PC-9 (cell line): ENCODE measurements at regions not wholly inside any gene's neighbourhood (a gene's known extent, or its start where the extent isn't known, plus 50 kb on each side); places are given as distances from the start of the nearest gene placed in this dataset.

ENCODE experiments used
- BruUV-seq: library from RNA; stranded (reverse); fragments of 400-500 nt; replicated peaks from 2 replicates; lab custom pipeline; 2021; lab: Mats Ljungman, UMichigan
- CTCF ChIA-PET: fragments of 300-600 bp; sonication (Branson Sonifier 250); formaldehyde crosslinking; loops from one replicate; lab custom pipeline; 2022; ENCODE audit warnings: antibody characterized with exemption; lab: Charles Lee
- POLR2A ChIA-PET: fragments of 300-600 bp; sonication (Branson Sonifier 250); formaldehyde crosslinking; loops from one replicate; lab custom pipeline; 2022; ENCODE audit warnings: antibody characterized with exemption; ENCODE audit not compliant: unreplicated experiment; lab: Charles Lee
- DNase-seq, 2 experiments: peaks; one replicate each; pipeline versions ENCODE4 v3.0.0 to v3.0.0-alpha.2; 2015 to 2022; ENCODE audit warnings: mixed read lengths in 1 of 2
- H2AFZ ChIP-seq: fragments of 200-600 bp; sonication (generic); 2 replicates; pipeline ENCODE4 v1.8.1; 2017; ENCODE audit warnings: antibody characterized with exemption
- H3F3A ChIP-seq: fragments of 200-600 bp; sonication (generic); 2 replicates; pipeline ENCODE4 v1.8.1; 2017; ENCODE audit warnings: antibody characterized with exemption, mild to moderate bottlenecking, low read depth; ENCODE audit not compliant: insufficient read depth
- H3K27ac ChIP-seq: fragments of 200-600 bp; sonication (generic); 2 replicates; pipeline ENCODE4 v1.6.1; 2016; ENCODE audit warnings: mixed run types
- H3K27me3 ChIP-seq: fragments of 200-600 bp; sonication (generic); 2 replicates; pipeline ENCODE4 v1.6.1; 2016; ENCODE audit warnings: low read depth, mixed run types; ENCODE audit not compliant: insufficient read depth
- H3K36me3 ChIP-seq: fragments of 200-600 bp; sonication (generic); 2 replicates; pipeline ENCODE4 v1.6.1; 2016; ENCODE audit warnings: low read depth, mixed run types
- H3K4me1 ChIP-seq: fragments of 200-600 bp; sonication (generic); replicated peaks from 2 replicates; pipeline ENCODE4 v1.6.1; 2016; ENCODE audit warnings: mixed run types; ENCODE audit not compliant: insufficient read depth
- H3K4me2 ChIP-seq: fragments of 200-600 bp; sonication (generic); 2 replicates; pipeline ENCODE4 v1.6.1; 2017; ENCODE audit warnings: mixed run types
- H3K4me3 ChIP-seq: fragments of 200-600 bp; sonication (generic); 2 replicates; pipeline ENCODE4 v1.6.1; 2016; ENCODE audit warnings: mixed run types
- H3K79me2 ChIP-seq: fragments of 200-600 bp; sonication (generic); 2 replicates; pipeline ENCODE4 v1.6.1; 2017; ENCODE audit warnings: low read depth, mixed run types
- H3K9me2 ChIP-seq: fragments of 200-600 bp; sonication (generic); 2 replicates; pipeline ENCODE4 v1.8.1; 2017; ENCODE audit warnings: mild to moderate bottlenecking; ENCODE audit not compliant: insufficient read depth
- H3K9me3 ChIP-seq: fragments of 200-600 bp; sonication (generic); 2 replicates; pipeline ENCODE4 v1.8.1; 2016; ENCODE audit warnings: low read depth; ENCODE audit not compliant: insufficient read depth
- H4K20me1 ChIP-seq: fragments of 200-600 bp; sonication (generic); 2 replicates; pipeline ENCODE4 v1.8.1; 2017; ENCODE audit not compliant: insufficient read depth
- CTCF ChIP-seq: fragments of 200-600 bp; sonication (generic); conservative IDR thresholded peaks from 2 replicates; pipeline ENCODE4 v1.6.1; 2017; ENCODE audit warnings: mixed run types, antibody characterized with exemption, mild to moderate bottlenecking, moderate library complexity
- EZH2 ChIP-seq: fragments of 200-600 bp; sonication (generic); IDR thresholded peaks from 2 replicates; pipeline ENCODE4 v1.8.0; 2017; ENCODE audit warnings: antibody characterized with exemption, low read depth
- intact Hi-C: fragments of 100-400 bp; cut with micrococcal nuclease; formaldehyde crosslinking; loops from one replicate; pipeline ENCODE4 v1.10.0; 2022; ENCODE audit not compliant: unreplicated experiment

- H3K4me3 ChIP-seq: no peak overlapping the region
- CTCF ChIA-PET: no interaction called here
- peaks cover 43% of the 10 kb centered on the region for H3K27me3 ChIP-seq
- no peak overlapping the region for H3K4me2 ChIP-seq
- TF ChIP-seq CTCF (no peak), EZH2 (no peak)
- DNase-seq: no peak
- H3K36me3 ChIP-seq: no peaks in the 10 kb centered on the region
- H3K4me1 ChIP-seq: no peaks in the 10 kb centered on the region
- H3K79me2 ChIP-seq: no peaks in the 10 kb centered on the region
- H3K9me3 ChIP-seq: no peaks in the 10 kb centered on the region
- intact Hi-C loops: no loop called here
- no peak overlapping the region for H3K27ac ChIP-seq
- H4K20me1 ChIP-seq: no peaks in the 10 kb centered on the region
- no peak overlapping the region for H2AFZ ChIP-seq
- POLR2A ChIA-PET: no interaction called here
- no peaks in the 10 kb centered on the region; the same call in 1 of the 2 replicates for H3K9me2 ChIP-seq
- H3F3A ChIP-seq: no peaks in the 10 kb centered on the region
- no TSS peak for BruUV-seq
These were observed 264.9 kb upstream of the SDK2 start for GRCh38 chr17:73909186-73909585.

- H4K20me1 ChIP-seq: no peaks in the 10 kb centered on the region
- no peaks in the 10 kb centered on the region for H3K36me3 ChIP-seq
- TF ChIP-seq EZH2 (no peak), CTCF (no peak)
- no peak overlapping the region for H2AFZ ChIP-seq
- H3K27ac ChIP-seq: no peak overlapping the region
- no peak for DNase-seq
- intact Hi-C loops: no loop called here
- no peaks in the 10 kb centered on the region for H3K79me2 ChIP-seq
- no TSS peak for BruUV-seq
- H3K27me3 ChIP-seq: peaks cover 38% of the 10 kb centered on the region
- ChIA-PET CTCF (no interaction called here), POLR2A (no interaction called here)
- H3K9me2 ChIP-seq: no peaks in the 10 kb centered on the region; the same call in 1 of the 2 replicates
- H3K4me1 ChIP-seq: no peaks in the 10 kb centered on the region
- H3F3A ChIP-seq: no peaks in the 10 kb centered on the region
- no peaks in the 10 kb centered on the region for H3K9me3 ChIP-seq
- H3K4me3 ChIP-seq: no peak overlapping the region
- H3K4me2 ChIP-seq: no peak overlapping the region
These were observed 266.0 kb upstream of the SDK2 start for GRCh38 chr17:73910206-73910605.

GRCh38 chr17:73910821-73911515 is 266.7 kb upstream of the SDK2 start:
- Histone ChIP-seq H3K27me3 (peaks cover 38% of the 10 kb centered on the region), H3K9me3 (no peaks in the 10 kb centered on the region), H3K79me2 (no peaks in the 10 kb centered on the region), H3K9me2 (no peaks in the 10 kb centered on the region; the same call in 1 of the 2 replicates), H3K4me1 (no peaks in the 10 kb centered on the region), H3K4me2 (no peak overlapping the region), H3K36me3 (no peaks in the 10 kb centered on the region), H4K20me1 (no peaks in the 10 kb centered on the region), H3F3A (no peaks in the 10 kb centered on the region), H2AFZ (no peak overlapping the region), H3K4me3 (no peak overlapping the region), H3K27ac (no peak overlapping the region)
- TF ChIP-seq CTCF (no peak), EZH2 (no peak)
- no peak for DNase-seq
- intact Hi-C loops: no loop called here
- no TSS peak for BruUV-seq
- CTCF ChIA-PET: no interaction called here
- POLR2A ChIA-PET: no interaction called here
